NCI-H2196 treated with DMSO at 0.1 percent for 48 hours (cell line): ENCODE measurements at regions not wholly inside any gene's neighbourhood (a gene's known extent, or its start where the extent isn't known, plus 50 kb on each side); places are given as distances from the start of the nearest gene placed in this dataset.

ENCODE experiments used
- DNase-seq: peaks from one replicate; lab custom pipeline; 2025; ENCODE audit not compliant: unreplicated experiment; lab: John Stamatoyannopoulos, UW

GRCh38 chr12:47561746-47562145 is 144.1 kb downstream of the RPAP3 start:
- no peak for DNase-seq

- no peak for DNase-seq
These were observed 145.4 kb downstream of the RPAP3 start for GRCh38 chr12:47560415-47560814.

- no peak for DNase-seq
These were observed 147.0 kb downstream of the RPAP3 start for GRCh38 chr12:47558625-47559345.

GRCh38 chr12:47557386-47557785 is 148.4 kb downstream of the RPAP3 start:
- DNase-seq: no peak

- DNase-seq: no peak
These were observed 149.4 kb downstream of the RPAP3 start for GRCh38 chr12:47556261-47557030.

GRCh38 chr12:47554046-47554653 is 151.7 kb downstream of the RPAP3 start:
- DNase-seq: no peak

GRCh38 chr12:47553266-47553665 is 152.6 kb downstream of the RPAP3 start:
- DNase-seq: no peak

GRCh38 chr12:47551426-47551851 is 154.4 kb downstream of the RPAP3 start:
- DNase-seq: no peak

GRCh38 chr12:47549258-47549657 is 156.6 kb downstream of the RPAP3 start:
- no peak for DNase-seq

- DNase-seq: no peak
These were observed 157.4 kb downstream of the RPAP3 start for GRCh38 chr12:47548401-47548800.

- no peak for DNase-seq
These were observed 158.8 kb downstream of the RPAP3 start for GRCh38 chr12:47547077-47547476.

GRCh38 chr12:47545938-47546609 is 159.8 kb downstream of the RPAP3 start:
- DNase-seq: no peak

- DNase-seq: no peak
These were observed 171.1 kb downstream of the RPAP3 start for GRCh38 chr12:47534695-47535094.

GRCh38 chr12:47530050-47530449 is 175.8 kb downstream of the RPAP3 start:
- DNase-seq: no peak

- no peak for DNase-seq
These were observed 178.0 kb downstream of the RPAP3 start for GRCh38 chr12:47527816-47528215.

- no peak for DNase-seq
These were observed 185.8 kb downstream of the RPAP3 start for GRCh38 chr12:47520029-47520428.

GRCh38 chr12:47517122-47517521 is 188.7 kb downstream of the RPAP3 start:
- DNase-seq: no peak

- no peak for DNase-seq
These were observed 196.4 kb downstream of the RPAP3 start for GRCh38 chr12:47509398-47509851.

- DNase-seq: no peak
These were observed 198.6 kb downstream of the RPAP3 start for GRCh38 chr12:47507221-47507620.

- DNase-seq: no peak
These were observed 200.9 kb downstream of the RPAP3 start for GRCh38 chr12:47504775-47505446.

GRCh38 chr12:47493801-47494200 is 212.0 kb downstream of the RPAP3 start:
- no peak for DNase-seq
